CD8-positive, alpha-beta memory T cell (primary cell): ENCODE measurements at regions not wholly inside any gene's neighbourhood (a gene's known extent, or its start where the extent isn't known, plus 50 kb on each side); places are given as distances from the start of the nearest gene placed in this dataset.
A peak's percentile ranks its signal among the peaks of the same experiment; 100 is the strongest.

Experiments used
- CTCF ChIA-PET: fragments of 350-600 bp; sonication (Branson Sonifier 250); formaldehyde crosslinking; loops from one replicate; lab custom pipeline; 2021; ENCODE audit warnings: antibody characterized with exemption; lab: Charles Lee
- POLR2A ChIA-PET: fragments of 350-600 bp; sonication (Branson Sonifier 250); formaldehyde crosslinking; loops from one replicate; lab custom pipeline; 2021; ENCODE audit warnings: antibody characterized with exemption; lab: Charles Lee
- DNase-seq, 5 donors: peaks; one replicate each; pipeline versions ENCODE4 v3.0.0 to v3.0.0-alpha.2; 2020 to 2022; ENCODE audit warnings: mixed read lengths in 1 of 5
- H3K27ac ChIP-seq: one replicate; pipeline ENCODE4 v1.7.0; 2013; ENCODE audit warnings: low read depth, mild to moderate bottlenecking, low read length, moderate library complexity
- H3K27me3 ChIP-seq: 2 replicates; pipeline ENCODE4 v1.7.0; 2013; ENCODE audit warnings: low read length, mild to moderate bottlenecking; ENCODE audit not compliant: insufficient read depth, poor library complexity, severe bottlenecking
- H3K36me3 ChIP-seq: 2 replicates; pipeline ENCODE4 v1.7.0; 2013; ENCODE audit warnings: mild to moderate bottlenecking, low read length, moderate library complexity; ENCODE audit not compliant: insufficient read depth
- H3K4me1 ChIP-seq: 2 replicates; pipeline ENCODE4 v1.7.0; 2013; ENCODE audit warnings: mild to moderate bottlenecking, low read length, moderate library complexity; ENCODE audit not compliant: insufficient read depth
- H3K4me3 ChIP-seq: 2 replicates; pipeline ENCODE4 v1.7.0; 2013; ENCODE audit warnings: mild to moderate bottlenecking, low read length
- H3K9me3 ChIP-seq: 2 replicates; pipeline ENCODE4 v1.7.0; 2013; ENCODE audit warnings: mild to moderate bottlenecking, low read length
- H3K27ac Mint-ChIP-seq, 8 donors: one replicate each; pipeline ENCODE4 v1.8.0; 2020 to 2021; ENCODE audit warnings: mixed read lengths in 8 of 8, mild to moderate bottlenecking in 6 of 8, inconsistent platforms in 3 of 8, moderate library complexity in 3 of 8
- H3K27me3 Mint-ChIP-seq, 2 donors: one replicate each; pipeline ENCODE4 v1.8.0; 2020 to 2021; ENCODE audit warnings: mixed read lengths in 2 of 2, mild to moderate bottlenecking in 1 of 2, moderate library complexity in 1 of 2
- H3K36me3 Mint-ChIP-seq, 3 donors: one replicate each; pipeline ENCODE4 v1.8.0; 2020 to 2021; ENCODE audit warnings: mixed read lengths in 3 of 3, inconsistent platforms in 1 of 3, mild to moderate bottlenecking in 1 of 3
- H3K4me1 Mint-ChIP-seq, 3 donors: one replicate each; pipeline ENCODE4 v1.8.0; 2020 to 2021; ENCODE audit warnings: mixed read lengths in 3 of 3, inconsistent platforms in 1 of 3, mild to moderate bottlenecking in 1 of 3
- H3K4me3 Mint-ChIP-seq, 7 donors: one replicate each; pipeline ENCODE4 v1.8.0; 2020 to 2021; ENCODE audit warnings: mixed read lengths in 7 of 7, mild to moderate bottlenecking in 6 of 7, moderate library complexity in 4 of 7, inconsistent platforms in 2 of 7
- H3K9me3 Mint-ChIP-seq, 5 donors: one replicate each; pipeline ENCODE4 v1.8.0; 2020 to 2022; ENCODE audit warnings: mixed read lengths in 5 of 5, mild to moderate bottlenecking in 3 of 5, moderate library complexity in 2 of 5, inconsistent platforms in 1 of 5

DNA sequence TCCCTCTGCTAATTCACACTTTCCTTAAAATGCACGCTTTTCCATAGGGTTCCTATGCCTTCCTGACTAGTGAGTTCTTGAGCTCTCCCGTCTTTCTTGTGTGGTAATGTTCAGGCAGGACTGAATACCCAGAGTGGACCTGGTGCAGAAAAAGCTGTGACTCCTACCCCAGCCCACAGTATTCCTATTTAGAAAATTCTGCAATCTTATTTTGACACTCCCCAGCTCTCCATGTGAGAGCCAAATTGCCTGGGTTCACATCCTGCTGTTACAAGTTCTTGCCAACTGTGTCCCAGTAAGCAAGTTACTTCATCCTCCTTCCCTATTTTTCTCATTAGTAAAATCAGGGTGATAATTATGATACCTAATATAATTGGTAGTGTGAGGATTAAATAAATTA lies 290.8 kb upstream of the SLCO3A1 start:
- ChIA-PET CTCF (no interaction called here), POLR2A (no interaction called here)
- no peak overlapping the region for H3K4me3 Mint-ChIP-seq
- no peaks in the 10 kb centered on the region for H3K9me3 ChIP-seq
- no peak for DNase-seq
- H3K27me3 ChIP-seq, result no peaks in the 10 kb centered on the region
- no peaks in the 10 kb centered on the region for H3K4me1 Mint-ChIP-seq
- H3K27ac Mint-ChIP-seq, result no peak overlapping the region
- no peaks in the 10 kb centered on the region for H3K36me3 Mint-ChIP-seq
- no peaks in the 10 kb centered on the region for H3K36me3 ChIP-seq
- H3K4me3 ChIP-seq, result no peak overlapping the region
- no peaks in the 10 kb centered on the region for H3K9me3 Mint-ChIP-seq
- H3K27me3 Mint-ChIP-seq, result peaks cover 11 to 29% of the 10 kb centered on the region in 2 donors
- H3K27ac ChIP-seq, result no peak overlapping the region
- H3K4me1 ChIP-seq, result no peaks in the 10 kb centered on the region

DNA sequence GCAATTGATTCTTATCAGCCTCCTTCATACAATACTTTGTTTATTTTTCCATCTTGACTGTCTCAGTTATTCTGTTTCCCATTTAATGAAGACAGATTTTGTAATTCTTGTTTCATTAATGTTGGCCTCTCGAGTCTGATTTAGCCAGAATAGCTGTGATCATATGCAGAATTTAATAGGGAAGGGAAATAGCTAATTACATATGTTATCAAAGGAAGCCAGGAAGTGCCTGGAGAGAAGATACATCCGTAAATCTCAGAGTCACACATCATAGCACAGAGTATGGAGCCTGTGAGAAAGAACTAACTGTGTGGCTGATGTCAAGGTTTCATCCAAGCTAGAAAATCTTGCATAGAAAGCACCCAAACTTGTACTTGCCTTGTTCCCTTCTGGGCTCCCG lies 288.9 kb upstream of the SLCO3A1 start:
- ChIA-PET CTCF (no interaction called here), POLR2A (no interaction called here)
- H3K4me3 Mint-ChIP-seq, result no peak overlapping the region
- no peak for DNase-seq
- H3K4me1 Mint-ChIP-seq, result no peaks in the 10 kb centered on the region
- H3K4me3 ChIP-seq, result no peak overlapping the region
- no peaks in the 10 kb centered on the region for H3K36me3 Mint-ChIP-seq
- peaks cover 10 to 31% of the 10 kb centered on the region in 2 donors for H3K27me3 Mint-ChIP-seq
- no peaks in the 10 kb centered on the region for H3K9me3 Mint-ChIP-seq
- H3K27me3 ChIP-seq, result no peaks in the 10 kb centered on the region
- no peaks in the 10 kb centered on the region for H3K36me3 ChIP-seq
- no peaks in the 10 kb centered on the region for H3K4me1 ChIP-seq
- no peaks in the 10 kb centered on the region for H3K9me3 ChIP-seq
- no peak overlapping the region for H3K27ac Mint-ChIP-seq
- no peak overlapping the region for H3K27ac ChIP-seq

DNA sequence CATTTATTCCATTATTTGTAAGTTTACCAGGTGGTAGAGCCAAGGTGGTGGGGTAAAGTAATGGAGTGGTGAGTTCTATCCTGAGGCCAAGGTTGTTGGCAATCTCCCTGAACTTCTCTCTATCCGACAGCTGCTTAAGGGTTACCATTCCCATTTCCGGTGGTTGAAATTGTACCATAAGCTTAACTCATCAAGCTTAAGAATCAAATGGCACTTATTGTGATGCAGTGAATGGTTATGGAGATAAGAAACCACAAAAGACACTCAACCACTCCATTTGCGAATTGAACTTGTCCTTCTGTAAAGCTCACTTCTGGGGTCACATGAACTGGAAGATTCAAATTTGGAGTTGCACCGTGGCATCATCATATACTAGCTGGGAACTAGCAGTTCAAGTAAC lies 287.4 kb upstream of the SLCO3A1 start:
- Histone ChIP-seq H3K4me1 (no peaks in the 10 kb centered on the region), H3K4me3 (no peak overlapping the region), H3K36me3 (no peaks in the 10 kb centered on the region), H3K27me3 (no peaks in the 10 kb centered on the region), H3K9me3 (no peaks in the 10 kb centered on the region), H3K27ac (no peak overlapping the region)
- Mint-ChIP-seq H3K27me3 (peaks cover 9 to 34% of the 10 kb centered on the region in 2 donors), H3K27ac (no peak overlapping the region), H3K9me3 (no peaks in the 10 kb centered on the region), H3K4me3 (no peak overlapping the region), H3K36me3 (peaks cover 0 to 3% (median 0%) of the 10 kb centered on the region in 3 donors), H3K4me1 (no peaks in the 10 kb centered on the region)
- CTCF ChIA-PET, result no interaction called here
- POLR2A ChIA-PET, result no interaction called here
- no peak for DNase-seq

DNA sequence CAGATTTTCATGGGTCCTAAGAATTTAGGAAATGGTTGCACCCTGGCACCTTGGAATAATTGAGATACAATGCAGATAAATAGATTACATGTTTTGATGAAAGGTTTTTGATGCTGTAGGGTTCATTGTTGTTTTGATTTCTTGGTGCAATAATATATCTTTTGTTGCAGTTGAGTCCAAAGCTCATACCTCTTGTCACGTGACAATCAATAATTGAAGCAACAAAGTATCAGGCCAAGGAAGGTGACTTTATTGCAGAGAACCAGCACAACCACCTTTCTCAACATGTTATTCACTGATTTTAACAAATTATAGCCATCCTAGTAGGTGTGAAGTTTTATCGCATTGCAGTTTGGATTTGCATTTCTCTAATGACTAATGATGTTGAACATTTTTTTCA lies 285.5 kb upstream of the SLCO3A1 start:
- no peaks in the 10 kb centered on the region for H3K4me1 ChIP-seq
- H3K27ac ChIP-seq, result no peak overlapping the region
- no peak for DNase-seq
- H3K27ac Mint-ChIP-seq, result no peak overlapping the region
- H3K4me3 ChIP-seq, result no peak overlapping the region
- CTCF ChIA-PET, result no interaction called here
- H3K9me3 Mint-ChIP-seq, result no peaks in the 10 kb centered on the region
- H3K36me3 Mint-ChIP-seq, result peaks cover 0 to 3% (median 0%) of the 10 kb centered on the region in 3 donors
- no peak overlapping the region for H3K4me3 Mint-ChIP-seq
- H3K9me3 ChIP-seq, result no peaks in the 10 kb centered on the region
- peaks cover 4 to 32% of the 10 kb centered on the region in 2 donors for H3K27me3 Mint-ChIP-seq
- no peaks in the 10 kb centered on the region for H3K36me3 ChIP-seq
- no peaks in the 10 kb centered on the region for H3K27me3 ChIP-seq
- POLR2A ChIA-PET, result no interaction called here
- H3K4me1 Mint-ChIP-seq, result no peaks in the 10 kb centered on the region

DNA sequence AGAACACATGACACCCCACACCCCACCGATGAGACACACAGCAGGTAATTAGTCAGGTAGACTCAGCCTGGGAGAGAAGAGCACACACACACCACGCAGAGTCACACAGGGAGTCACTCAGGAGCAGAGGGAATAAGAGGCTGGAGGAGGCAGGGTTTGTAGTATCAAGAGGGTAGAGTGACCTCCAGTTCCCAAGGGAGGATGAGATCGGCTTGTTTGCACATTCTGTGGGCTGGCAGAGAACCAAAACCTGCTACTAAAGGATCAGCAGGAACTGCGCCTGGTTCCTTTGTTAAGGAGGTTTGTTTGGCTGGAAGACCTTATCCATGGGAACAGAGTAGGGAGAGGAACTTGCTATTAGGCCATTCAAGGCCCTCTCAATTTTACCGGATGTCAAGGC lies 281.4 kb upstream of the SLCO3A1 start:
- no peaks in the 10 kb centered on the region for H3K9me3 Mint-ChIP-seq
- no peaks in the 10 kb centered on the region for H3K27me3 ChIP-seq
- DNase-seq, result no peak
- no peak overlapping the region for H3K27ac ChIP-seq
- peaks cover 0 to 3% (median 0%) of the 10 kb centered on the region in 3 donors for H3K36me3 Mint-ChIP-seq
- no peaks in the 10 kb centered on the region for H3K9me3 ChIP-seq
- no peaks in the 10 kb centered on the region for H3K4me1 Mint-ChIP-seq
- H3K36me3 ChIP-seq, result no peaks in the 10 kb centered on the region
- POLR2A ChIA-PET, result no interaction called here
- no peak overlapping the region for H3K4me3 ChIP-seq
- H3K4me3 Mint-ChIP-seq, result no peak overlapping the region
- no peaks in the 10 kb centered on the region for H3K4me1 ChIP-seq
- CTCF ChIA-PET, result no interaction called here
- H3K27ac Mint-ChIP-seq, result no peak overlapping the region
- H3K27me3 Mint-ChIP-seq, result peaks cover 4 to 30% of the 10 kb centered on the region in 2 donors

DNA sequence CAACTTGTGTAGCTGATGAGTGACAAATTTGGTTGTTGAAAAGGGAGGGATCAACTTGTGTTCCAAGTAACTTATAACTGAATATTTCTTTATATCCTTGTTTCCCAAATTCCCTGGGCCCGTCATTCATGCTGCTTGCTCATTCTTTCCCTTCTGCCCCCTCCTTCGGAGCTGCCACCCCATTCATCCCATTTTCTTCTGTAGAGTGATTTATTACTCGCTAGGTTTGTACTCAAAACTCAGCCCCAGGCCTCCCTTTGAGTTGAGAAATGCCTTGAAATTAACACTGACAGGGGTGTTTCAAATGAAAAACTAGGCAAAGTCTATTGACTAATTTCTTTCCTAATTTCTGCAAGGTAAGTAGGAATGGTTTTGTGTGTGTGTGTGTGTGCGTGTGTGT lies 277.4 kb upstream of the SLCO3A1 start:
- Mint-ChIP-seq H3K27ac (peak overlapping the region in 1 of 8 donors; percentile 39), H3K9me3 (peaks cover 0 to 3% (median 0%) of the 10 kb centered on the region in 5 donors), H3K4me3 (no peak overlapping the region), H3K4me1 (no peaks in the 10 kb centered on the region), H3K36me3 (no peaks in the 10 kb centered on the region), H3K27me3 (peaks cover 2 to 16% of the 10 kb centered on the region in 2 donors)
- DNase-seq, result no peak
- Histone ChIP-seq H3K4me1 (no peaks in the 10 kb centered on the region), H3K9me3 (no peaks in the 10 kb centered on the region), H3K4me3 (no peak overlapping the region), H3K27ac (no peak overlapping the region), H3K36me3 (no peaks in the 10 kb centered on the region), H3K27me3 (no peaks in the 10 kb centered on the region)
- CTCF ChIA-PET, result no interaction called here
- POLR2A ChIA-PET, result no interaction called here

DNA sequence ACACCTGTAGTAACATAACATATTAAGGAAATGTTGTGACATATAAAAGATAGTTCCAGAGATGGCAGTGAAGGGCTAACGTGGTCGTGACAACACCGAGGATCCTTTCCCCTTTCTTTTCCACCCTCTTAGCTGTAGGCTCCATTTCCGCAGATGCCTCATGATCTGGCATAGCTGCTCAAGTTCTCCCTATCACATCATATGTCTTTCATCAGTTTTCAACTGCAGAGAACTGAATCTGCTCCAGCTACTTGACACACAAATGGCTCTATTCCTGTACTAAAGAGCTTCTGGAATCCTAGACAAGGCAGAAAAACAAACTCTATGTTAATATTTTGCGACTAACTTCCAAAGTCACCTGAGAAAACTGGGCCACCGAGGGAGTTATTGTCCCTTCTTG lies 275.0 kb upstream of the SLCO3A1 start:
- Mint-ChIP-seq H3K4me3 (no peak overlapping the region), H3K27ac (no peak overlapping the region), H3K9me3 (peaks cover 0 to 3% (median 2%) of the 10 kb centered on the region in 5 donors), H3K36me3 (peaks cover 0 to 4% (median 0%) of the 10 kb centered on the region in 3 donors), H3K4me1 (no peaks in the 10 kb centered on the region), H3K27me3 (peaks cover 1 to 13% of the 10 kb centered on the region in 2 donors)
- Histone ChIP-seq H3K9me3 (no peaks in the 10 kb centered on the region), H3K4me3 (no peak overlapping the region), H3K27me3 (no peaks in the 10 kb centered on the region), H3K4me1 (no peaks in the 10 kb centered on the region), H3K36me3 (no peaks in the 10 kb centered on the region), H3K27ac (no peak overlapping the region)
- ChIA-PET POLR2A (no interaction called here), CTCF (interaction anchor here (0.6 kb wide), 1 partner anchor 376 kb away, joined by 3 read pairs; no protein-coding TSS in a partner anchor)
- DNase-seq, result no peak

DNA sequence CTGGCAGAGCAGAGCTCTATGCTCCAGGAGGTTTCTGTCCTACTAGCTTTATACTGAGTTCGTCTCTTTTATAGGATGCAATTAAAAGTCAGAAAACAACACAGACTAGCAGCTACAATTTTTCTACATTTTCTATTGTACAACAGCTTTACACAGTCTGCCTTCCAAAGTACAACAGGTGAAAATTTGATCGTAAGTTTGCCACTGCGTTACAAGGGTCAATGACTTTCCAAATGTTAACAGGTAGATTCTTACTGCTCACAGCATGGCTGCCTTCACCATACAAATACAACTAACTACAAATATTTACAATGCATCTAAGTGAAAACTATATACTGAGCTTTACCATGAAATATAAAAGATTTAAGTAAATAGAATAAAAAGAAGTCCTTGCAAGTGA lies 268.6 kb upstream of the SLCO3A1 start:
- DNase-seq, result no peak
- Mint-ChIP-seq H3K36me3 (peaks cover 0 to 4% (median 0%) of the 10 kb centered on the region in 3 donors), H3K27me3 (peaks cover 11 to 27% of the 10 kb centered on the region in 2 donors), H3K27ac (no peak overlapping the region), H3K9me3 (peaks cover 0 to 5% (median 0%) of the 10 kb centered on the region in 5 donors), H3K4me1 (no peaks in the 10 kb centered on the region), H3K4me3 (no peak overlapping the region)
- no peak overlapping the region for H3K4me3 ChIP-seq
- H3K27me3 ChIP-seq, result peaks cover 5% of the 10 kb centered on the region
- ChIA-PET POLR2A (no interaction called here), CTCF (no interaction called here)
- no peaks in the 10 kb centered on the region for H3K9me3 ChIP-seq
- H3K36me3 ChIP-seq, result no peaks in the 10 kb centered on the region
- no peak overlapping the region for H3K27ac ChIP-seq
- no peaks in the 10 kb centered on the region for H3K4me1 ChIP-seq

DNA sequence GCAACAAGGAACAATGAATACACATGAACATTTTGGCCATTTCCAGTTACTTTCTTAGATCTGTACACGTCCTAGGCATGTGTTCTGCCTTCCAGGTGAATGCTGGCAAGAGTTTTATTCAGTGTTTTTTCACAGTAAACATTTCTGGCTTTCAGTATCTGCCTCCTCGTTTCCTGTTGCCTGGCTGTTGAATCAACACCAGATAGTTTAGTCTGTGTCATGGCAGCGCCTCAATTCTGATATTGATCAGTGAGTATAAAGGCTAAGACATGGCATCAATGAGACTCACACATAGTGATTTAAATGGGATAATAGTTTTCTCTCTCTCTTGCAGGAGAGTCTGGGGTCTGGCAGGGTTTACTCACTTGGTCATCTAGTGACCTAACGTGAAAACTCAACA lies 266.9 kb upstream of the SLCO3A1 start:
- CTCF ChIA-PET, result no interaction called here
- no peak overlapping the region for H3K27ac Mint-ChIP-seq
- H3K36me3 Mint-ChIP-seq, result peaks cover 0 to 4% (median 0%) of the 10 kb centered on the region in 3 donors
- Histone ChIP-seq H3K27me3 (peaks cover 5% of the 10 kb centered on the region), H3K9me3 (no peaks in the 10 kb centered on the region), H3K36me3 (no peaks in the 10 kb centered on the region), H3K4me3 (no peak overlapping the region), H3K4me1 (no peaks in the 10 kb centered on the region), H3K27ac (no peak overlapping the region)
- H3K4me1 Mint-ChIP-seq, result no peaks in the 10 kb centered on the region
- no peak for DNase-seq
- H3K9me3 Mint-ChIP-seq, result peaks cover 0 to 2% (median 0%) of the 10 kb centered on the region in 5 donors
- POLR2A ChIA-PET, result no interaction called here
- H3K4me3 Mint-ChIP-seq, result no peak overlapping the region
- peaks cover 10 to 27% of the 10 kb centered on the region in 2 donors for H3K27me3 Mint-ChIP-seq
